IMR-90 (cell line): ENCODE measurements at regions not wholly inside any gene's neighbourhood (a gene's known extent, or its start where the extent isn't known, plus 50 kb on each side); places are given as distances from the start of the nearest gene placed in this dataset.

Source experiments
- ATAC-seq: fragments of 200-7000 bp; cut with Tn5 transposase; 2 replicates; pipeline ENCODE4 v1.9.1; 2020; ENCODE audit warnings: low read depth, mild to moderate bottlenecking, moderate library complexity
- BruUV-seq: library from RNA; stranded (reverse); fragments of 400-500 nt; replicated peaks from 2 replicates; lab custom pipeline; 2021; lab: Mats Ljungman, UMichigan
- CTCF ChIA-PET: fragments of 300-600 bp; formaldehyde crosslinking; extraction: SDS; loops from one replicate; lab custom pipeline; 2021; ENCODE audit warnings: antibody characterized with exemption; lab: Yijun Ruan, JAX
- POLR2A ChIA-PET: fragments of 300-600 bp; sonication (Branson Sonifier 250); formaldehyde crosslinking; loops from one replicate; lab custom pipeline; 2022; ENCODE audit warnings: antibody characterized with exemption; ENCODE audit not compliant: unreplicated experiment; lab: Charles Lee
- DNase-seq: peaks from one replicate; pipeline ENCODE4 v3.0.0; 2013
- H2AFZ ChIP-seq: replicated peaks from 2 replicates; pipeline ENCODE3; 2013; ENCODE audit warnings: low read length, mild to moderate bottlenecking; ENCODE audit not compliant: poor library complexity
- H2AK5ac ChIP-seq: 2 replicates; pipeline ENCODE4 v1.6.1; 2013; ENCODE audit warnings: low read depth, low read length, inconsistent platforms
- H2AK9ac ChIP-seq: replicated peaks from 2 replicates; pipeline ENCODE3; 2013; ENCODE audit warnings: mild to moderate bottlenecking, low read depth, low read length, moderate library complexity; ENCODE audit not compliant: poor library complexity
- H2BK120ac ChIP-seq: 2 replicates; pipeline ENCODE4 v1.6.1; 2013; ENCODE audit warnings: low read depth, low read length, inconsistent platforms
- H2BK15ac ChIP-seq: 3 replicates; pipeline ENCODE4 v1.6.1; 2013; ENCODE audit warnings: low read depth, low read length, inconsistent platforms
- H2BK20ac ChIP-seq: 2 replicates; pipeline ENCODE4 v1.6.1; 2013; ENCODE audit warnings: low read depth, mild to moderate bottlenecking, inconsistent platforms, low read length, moderate library complexity
- H2BK5ac ChIP-seq: 2 replicates; pipeline ENCODE4 v1.6.1; 2013; ENCODE audit warnings: mild to moderate bottlenecking, low read depth, low read length, inconsistent platforms; ENCODE audit not compliant: poor library complexity, severe bottlenecking
- H3K14ac ChIP-seq: replicated peaks from 2 replicates; pipeline ENCODE4 v1.6.1; 2013; ENCODE audit warnings: low read depth, low read length, inconsistent platforms
- H3K18ac ChIP-seq: 2 replicates; pipeline ENCODE4 v1.6.1; 2013; ENCODE audit warnings: low read depth, low read length, control low read depth
- H3K23ac ChIP-seq: 2 replicates; pipeline ENCODE4 v1.6.1; 2013; ENCODE audit warnings: low read depth, low read length, inconsistent platforms
- H3K27ac ChIP-seq: 2 replicates; pipeline ENCODE4 v1.5.1; 2013; ENCODE audit warnings: mild to moderate bottlenecking, control low read depth, low read length; ENCODE audit not compliant: insufficient read depth
- H3K27me3 ChIP-seq: 2 replicates; pipeline ENCODE4 v1.6.1; 2013; ENCODE audit warnings: low read length; ENCODE audit not compliant: control insufficient read depth, insufficient read depth
- H3K36me3 ChIP-seq: 2 replicates; pipeline ENCODE4 v1.6.1; 2013; ENCODE audit warnings: low read length, mixed read lengths; ENCODE audit not compliant: control insufficient read depth, insufficient read depth
- H3K4ac ChIP-seq: 2 replicates; pipeline ENCODE4 v1.6.1; 2013; ENCODE audit warnings: low read depth, low read length, inconsistent platforms
- H3K4me1 ChIP-seq: 2 replicates; pipeline ENCODE4 v1.6.1; 2013; ENCODE audit warnings: low read length, mixed read lengths; ENCODE audit not compliant: control insufficient read depth, insufficient read depth
- H3K4me2 ChIP-seq: 2 replicates; pipeline ENCODE4 v1.6.1; 2013; ENCODE audit warnings: low read depth, mild to moderate bottlenecking, control low read depth, low read length, moderate library complexity
- H3K4me3 ChIP-seq: 2 replicates; pipeline ENCODE4 v1.5.1; 2013; ENCODE audit warnings: low read depth, mild to moderate bottlenecking, control low read depth, low read length, moderate library complexity; ENCODE audit not compliant: insufficient read depth
- H3K56ac ChIP-seq: 2 replicates; pipeline ENCODE4 v1.6.1; 2013; ENCODE audit warnings: low read length, inconsistent platforms; ENCODE audit not compliant: insufficient read depth; ENCODE audit errors: extremely low read depth
- H3K79me1 ChIP-seq, 2 experiments: 2 replicates each; pipeline ENCODE4 v1.6.1; 2013; ENCODE audit warnings: low read length in 2 of 2, inconsistent platforms in 1 of 2, low read depth in 1 of 2
- H3K9ac ChIP-seq: 2 replicates; pipeline ENCODE4 v1.6.1; 2013; ENCODE audit warnings: low read depth, low read length, control low read depth
- H3K9me1 ChIP-seq: 2 replicates; pipeline ENCODE4 v1.6.1; 2013; ENCODE audit warnings: low read length, inconsistent platforms; ENCODE audit not compliant: insufficient read depth
- H3K9me3 ChIP-seq: 2 replicates; pipeline ENCODE4 v1.6.1; 2013; ENCODE audit warnings: low read length; ENCODE audit not compliant: control insufficient read depth, insufficient read depth
- H4K20me1 ChIP-seq: 2 replicates; pipeline ENCODE4 v1.6.1; 2013; ENCODE audit warnings: low read length, inconsistent platforms; ENCODE audit not compliant: insufficient read depth
- H4K5ac ChIP-seq: 2 replicates; pipeline ENCODE4 v1.6.1; 2013; ENCODE audit warnings: mild to moderate bottlenecking, low read depth, low read length, control low read depth
- H4K8ac ChIP-seq, 2 experiments: 2 replicates each; pipeline ENCODE4 v1.6.1; 2013; ENCODE audit warnings: low read depth in 2 of 2, low read length in 2 of 2, control low read depth in 1 of 2, inconsistent platforms in 1 of 2
- H4K91ac ChIP-seq: 2 replicates; pipeline ENCODE4 v1.6.1; 2013; ENCODE audit warnings: low read depth, low read length, inconsistent platforms; ENCODE audit not compliant: insufficient read depth
- BHLHE40 ChIP-seq: fragments of 150-350 bp; IDR thresholded peaks from 2 replicates; pipeline ENCODE4 v1.6.1; 2016; ENCODE audit warnings: mild to moderate bottlenecking, low read depth, low read length
- CHD1 ChIP-seq: IDR thresholded peaks from 2 replicates; pipeline ENCODE4 v1.6.1; 2012; ENCODE audit warnings: low read depth, low read length, improper control_type of control experiment
- POLR2A ChIP-seq: IDR thresholded peaks from 2 replicates; pipeline ENCODE4 v1.6.1; 2012; ENCODE audit warnings: mild to moderate bottlenecking, low read depth, low read length
- WGBS, 2 experiments: methylation state at CpG; one replicate each; pipeline versions ENCODE4 v1.1.5 to v1.1.7; 2013; ENCODE audit warnings: missing lambda C conversion rate in 2 of 2; ENCODE audit not compliant: insufficient read length in 1 of 2; ENCODE audit errors: extremely low coverage in 2 of 2; 5-methylcytosine and 5-hydroxymethylcytosine counted together
- dilution Hi-C: fragments of 300-500 bp; cut with HindIII; formaldehyde crosslinking; loops from one replicate; pipeline ENCODE4 v1.14.3; 2018; ENCODE audit warnings: low sequenced_read_pairs; ENCODE audit not compliant: unreplicated experiment
- in situ Hi-C: fragments of 300-500 bp; cut with MboI; formaldehyde crosslinking; loops from 3 replicates; pipeline ENCODE4 v1.14.3; 2019; ENCODE audit warnings: low sequenced_read_pairs, inconsistent platforms, mixed read lengths
- intact Hi-C: fragments of 100-400 bp; cut with micrococcal nuclease; formaldehyde crosslinking; loops from 2 replicates; pipeline ENCODE4 v1.10.0; 2022
- TF ChIP-seq, protein P1 (sequence below): fragments of 150-350 bp; IDR thresholded peaks from 2 replicates; pipeline ENCODE4 v1.6.1; 2017; ENCODE audit warnings: mild to moderate bottlenecking, antibody characterized with exemption, low read length, low read depth
- TF ChIP-seq, protein P2 (sequence below): fragments of 150-350 bp; IDR thresholded peaks from 2 replicates; pipeline ENCODE4 v1.6.1; 2016; ENCODE audit warnings: low read depth, mild to moderate bottlenecking, low read length, moderate library complexity, borderline replicate concordance

DNA sequence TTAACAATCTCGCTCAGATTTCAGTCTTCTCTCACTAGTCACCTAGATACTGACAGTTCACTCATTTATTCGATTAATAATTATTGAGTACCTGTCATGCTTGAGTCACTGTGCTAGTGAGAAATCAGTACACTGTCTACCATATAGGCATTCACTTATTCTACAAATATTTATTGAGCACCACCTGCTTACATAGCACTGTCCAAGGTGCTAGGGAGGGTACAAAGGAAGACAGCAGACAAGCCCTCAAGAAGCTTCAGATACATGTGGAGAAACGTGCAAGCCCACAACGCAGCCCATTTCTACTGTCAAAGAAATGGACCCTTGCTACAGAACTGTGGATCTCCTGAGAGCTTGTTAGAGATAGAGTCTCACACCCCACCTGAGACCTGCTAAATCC lies 85.1 kb upstream of the SNAP25 start:
- no peak overlapping the region for H3K4me3 ChIP-seq
- no peak overlapping the region for H4K91ac ChIP-seq
- CTCF ChIA-PET = no interaction called here
- H2BK5ac ChIP-seq = no peak overlapping the region
- no peak overlapping the region for H3K4ac ChIP-seq
- no peak overlapping the region for H2BK120ac ChIP-seq
- H3K9me3 ChIP-seq = no peaks in the 10 kb centered on the region
- H4K20me1 ChIP-seq = no peaks in the 10 kb centered on the region
- H3K36me3 ChIP-seq = no peaks in the 10 kb centered on the region
- H3K9me1 ChIP-seq = no peaks in the 10 kb centered on the region
- H3K9ac ChIP-seq = no peak overlapping the region
- H3K79me1 ChIP-seq = no peaks in the 10 kb centered on the region
- no peak overlapping the region for H2AFZ ChIP-seq
- TF ChIP-seq, protein P1, sequence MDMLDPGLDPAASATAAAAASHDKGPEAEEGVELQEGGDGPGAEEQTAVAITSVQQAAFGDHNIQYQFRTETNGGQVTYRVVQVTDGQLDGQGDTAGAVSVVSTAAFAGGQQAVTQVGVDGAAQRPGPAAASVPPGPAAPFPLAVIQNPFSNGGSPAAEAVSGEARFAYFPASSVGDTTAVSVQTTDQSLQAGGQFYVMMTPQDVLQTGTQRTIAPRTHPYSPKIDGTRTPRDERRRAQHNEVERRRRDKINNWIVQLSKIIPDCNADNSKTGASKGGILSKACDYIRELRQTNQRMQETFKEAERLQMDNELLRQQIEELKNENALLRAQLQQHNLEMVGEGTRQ = no peak
- TF ChIP-seq POLR2A (no peak), BHLHE40 (no peak), CHD1 (no peak)
- TF ChIP-seq, protein P2, sequence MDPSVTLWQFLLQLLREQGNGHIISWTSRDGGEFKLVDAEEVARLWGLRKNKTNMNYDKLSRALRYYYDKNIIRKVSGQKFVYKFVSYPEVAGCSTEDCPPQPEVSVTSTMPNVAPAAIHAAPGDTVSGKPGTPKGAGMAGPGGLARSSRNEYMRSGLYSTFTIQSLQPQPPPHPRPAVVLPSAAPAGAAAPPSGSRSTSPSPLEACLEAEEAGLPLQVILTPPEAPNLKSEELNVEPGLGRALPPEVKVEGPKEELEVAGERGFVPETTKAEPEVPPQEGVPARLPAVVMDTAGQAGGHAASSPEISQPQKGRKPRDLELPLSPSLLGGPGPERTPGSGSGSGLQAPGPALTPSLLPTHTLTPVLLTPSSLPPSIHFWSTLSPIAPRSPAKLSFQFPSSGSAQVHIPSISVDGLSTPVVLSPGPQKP = no peak
- H3K27me3 ChIP-seq = peaks cover 17% of the 10 kb centered on the region
- BruUV-seq = no TSS peak
- H3K56ac ChIP-seq = no peak overlapping the region
- no peak overlapping the region for H2BK15ac ChIP-seq
- peaks cover 5% of the 10 kb centered on the region; the same call in 1 of the 2 replicates for H3K4me1 ChIP-seq
- no peak overlapping the region for H2AK5ac ChIP-seq
- H4K5ac ChIP-seq = no peak overlapping the region
- H3K14ac ChIP-seq = no peak overlapping the region
- H2BK20ac ChIP-seq = no peak overlapping the region
- no peak overlapping the region for H3K18ac ChIP-seq
- H2AK9ac ChIP-seq = no peak overlapping the region
- H3K23ac ChIP-seq = no peak overlapping the region
- H4K8ac ChIP-seq = no peak overlapping the region
- POLR2A ChIA-PET = no interaction called here
- DNase-seq (no peak), ATAC-seq (no peak)
- in situ Hi-C loops = no loop called here
- no peak overlapping the region for H3K4me2 ChIP-seq
- dilution Hi-C loops = no loop called here
- intact Hi-C loops = no loop called here
- H3K27ac ChIP-seq = no peak overlapping the region
- no CpG with 5 or more reads among the region's 4 CpGs for WGBS, 2 experiments
